ENCODE measurements at regions not wholly inside any gene's neighbourhood (a gene's known extent, or its start where the extent isn't known, plus 50 kb on each side); places are given as distances from the start of the nearest gene placed in this dataset.

DNA sequence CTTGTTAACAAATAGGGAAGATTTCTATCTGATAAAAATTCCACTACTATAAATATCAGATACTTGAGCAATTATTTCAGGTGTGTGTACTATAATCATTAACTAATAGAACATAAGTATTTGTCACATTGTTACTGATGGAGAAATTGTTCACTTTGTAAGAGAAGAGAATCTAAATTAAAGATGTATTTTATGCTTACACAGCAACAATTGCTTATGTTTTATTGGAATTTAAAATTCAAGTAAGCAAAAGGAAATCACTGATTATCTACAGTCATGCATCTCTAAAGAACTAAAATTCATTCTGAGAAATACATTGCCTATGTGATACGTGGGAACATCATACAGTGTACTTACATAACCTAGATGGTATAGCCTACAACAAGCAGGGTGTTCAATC lies 1590.8 kb downstream of the GRIK2 start:
- no peaks in the 10 kb centered on the region for H4K20me1 ChIP-seq (ENCODE audit: insufficient read depth, low read length)
- H2AFZ ChIP-seq (ENCODE audit: low read depth, low read length) = no peak overlapping the region
- no peaks in the 10 kb centered on the region for H3K9me3 ChIP-seq (ENCODE audit: insufficient read depth, low read length)
- H3K4me3 ChIP-seq (ENCODE audit: low read length) = no peak overlapping the region
- H3K4me2 ChIP-seq (ENCODE audit: low read length) = no peak overlapping the region
- no peak overlapping the region for H3K27ac ChIP-seq (ENCODE audit: low read length)
- H3K4me1 ChIP-seq (ENCODE audit: low read length) = no peaks in the 10 kb centered on the region
- TF ChIP-seq, protein P1, sequence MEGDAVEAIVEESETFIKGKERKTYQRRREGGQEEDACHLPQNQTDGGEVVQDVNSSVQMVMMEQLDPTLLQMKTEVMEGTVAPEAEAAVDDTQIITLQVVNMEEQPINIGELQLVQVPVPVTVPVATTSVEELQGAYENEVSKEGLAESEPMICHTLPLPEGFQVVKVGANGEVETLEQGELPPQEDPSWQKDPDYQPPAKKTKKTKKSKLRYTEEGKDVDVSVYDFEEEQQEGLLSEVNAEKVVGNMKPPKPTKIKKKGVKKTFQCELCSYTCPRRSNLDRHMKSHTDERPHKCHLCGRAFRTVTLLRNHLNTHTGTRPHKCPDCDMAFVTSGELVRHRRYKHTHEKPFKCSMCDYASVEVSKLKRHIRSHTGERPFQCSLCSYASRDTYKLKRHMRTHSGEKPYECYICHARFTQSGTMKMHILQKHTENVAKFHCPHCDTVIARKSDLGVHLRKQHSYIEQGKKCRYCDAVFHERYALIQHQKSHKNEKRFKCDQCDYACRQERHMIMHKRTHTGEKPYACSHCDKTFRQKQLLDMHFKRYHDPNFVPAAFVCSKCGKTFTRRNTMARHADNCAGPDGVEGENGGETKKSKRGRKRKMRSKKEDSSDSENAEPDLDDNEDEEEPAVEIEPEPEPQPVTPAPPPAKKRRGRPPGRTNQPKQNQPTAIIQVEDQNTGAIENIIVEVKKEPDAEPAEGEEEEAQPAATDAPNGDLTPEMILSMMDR (IDR thresholded peaks at IDR 0.05; ENCODE audit: low read depth, low read length) = no peak
- TF ChIP-seq EZH2phosphoT487 (IDR thresholded peaks at IDR 0.05; ENCODE audit: low read depth) = no peak
- no peak overlapping the region for H3K9ac ChIP-seq (ENCODE audit: low read length)
- H3K79me2 ChIP-seq (ENCODE audit: low read length) = no peaks in the 10 kb centered on the region
- H3K36me3 ChIP-seq (replicated peaks; ENCODE audit: low read depth, low read length) = no peaks in the 10 kb centered on the region
- no peaks in the 10 kb centered on the region for H3K27me3 ChIP-seq (ENCODE audit: low read depth, low read length)

DNA sequence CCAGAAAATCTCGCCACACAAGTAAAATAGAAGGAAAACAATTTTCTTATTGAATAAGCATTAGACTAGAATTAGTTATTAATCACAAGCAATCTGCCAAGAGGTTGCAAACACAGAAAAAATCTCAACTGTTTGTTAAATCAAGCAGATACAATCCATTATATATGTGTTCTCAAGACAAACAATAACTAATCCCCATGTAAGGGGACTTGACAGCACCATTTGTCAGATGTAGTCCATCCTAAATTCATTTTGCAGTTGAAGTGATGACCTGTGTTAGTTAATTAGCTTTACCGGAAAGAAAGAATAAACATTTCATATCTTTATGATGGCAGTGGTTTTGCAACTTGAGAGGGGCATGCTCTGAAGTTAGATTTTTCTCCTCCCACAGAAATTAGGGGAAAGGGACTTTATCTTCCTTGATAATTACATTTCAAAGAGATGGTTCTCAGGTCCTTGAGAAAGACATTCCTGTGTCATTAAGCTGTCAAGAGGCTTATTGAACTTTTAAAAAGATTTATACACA lies 1588.0 kb downstream of the GRIK2 start:
- Histone ChIP-seq H3K9ac (ENCODE audit: low read length) (no peak overlapping the region), H3K4me2 (ENCODE audit: low read length) (no peak overlapping the region), H4K20me1 (ENCODE audit: insufficient read depth, low read length) (no peaks in the 10 kb centered on the region), H3K4me3 (ENCODE audit: low read length) (no peak overlapping the region), H3K9me3 (ENCODE audit: insufficient read depth, low read length) (no peaks in the 10 kb centered on the region), H3K4me1 (ENCODE audit: low read length) (no peaks in the 10 kb centered on the region), H3K79me2 (ENCODE audit: low read length) (no peaks in the 10 kb centered on the region), H3K36me3 (replicated peaks; ENCODE audit: low read depth, low read length) (no peaks in the 10 kb centered on the region), H3K27me3 (ENCODE audit: low read depth, low read length) (no peaks in the 10 kb centered on the region), H2AFZ (ENCODE audit: low read depth, low read length) (no peak overlapping the region), H3K27ac (ENCODE audit: low read length) (no peak overlapping the region)
- TF ChIP-seq, protein P1 (IDR thresholded peaks at IDR 0.05; ENCODE audit: low read depth, low read length) = no peak
- no peak for TF ChIP-seq EZH2phosphoT487 (IDR thresholded peaks at IDR 0.05; ENCODE audit: low read depth)

DNA sequence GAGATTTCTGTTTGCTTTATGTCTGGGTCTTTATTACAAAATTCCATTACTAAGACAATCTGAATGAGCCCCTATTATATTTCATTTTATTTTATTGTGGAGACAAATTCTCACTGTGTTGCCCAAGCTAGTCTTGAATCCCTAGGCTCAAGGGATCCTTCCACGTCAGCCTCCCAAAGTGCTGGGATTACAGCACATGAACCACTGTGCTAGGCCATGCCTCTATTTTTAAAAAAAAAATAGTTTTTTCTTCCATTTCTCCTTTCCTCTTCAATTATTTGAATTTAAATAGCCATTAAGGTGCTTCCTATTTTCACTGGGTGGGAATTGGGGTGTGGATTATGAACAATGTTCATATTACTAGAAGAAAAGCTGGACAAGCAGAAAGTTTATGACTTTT lies 1587.4 kb downstream of the GRIK2 start:
- Histone ChIP-seq H3K4me1 (ENCODE audit: low read length) (no peaks in the 10 kb centered on the region), H3K4me3 (ENCODE audit: low read length) (no peak overlapping the region), H4K20me1 (ENCODE audit: insufficient read depth, low read length) (no peaks in the 10 kb centered on the region), H3K79me2 (ENCODE audit: low read length) (no peaks in the 10 kb centered on the region), H3K4me2 (ENCODE audit: low read length) (no peak overlapping the region), H3K27ac (ENCODE audit: low read length) (no peak overlapping the region), H2AFZ (ENCODE audit: low read depth, low read length) (no peak overlapping the region), H3K9ac (ENCODE audit: low read length) (no peak overlapping the region), H3K27me3 (ENCODE audit: low read depth, low read length) (no peaks in the 10 kb centered on the region), H3K36me3 (replicated peaks; ENCODE audit: low read depth, low read length) (no peaks in the 10 kb centered on the region), H3K9me3 (ENCODE audit: insufficient read depth, low read length) (no peaks in the 10 kb centered on the region)
- TF ChIP-seq, protein P1 (IDR thresholded peaks at IDR 0.05; ENCODE audit: low read depth, low read length) = no peak
- TF ChIP-seq EZH2phosphoT487 (IDR thresholded peaks at IDR 0.05; ENCODE audit: low read depth) = no peak

DNA sequence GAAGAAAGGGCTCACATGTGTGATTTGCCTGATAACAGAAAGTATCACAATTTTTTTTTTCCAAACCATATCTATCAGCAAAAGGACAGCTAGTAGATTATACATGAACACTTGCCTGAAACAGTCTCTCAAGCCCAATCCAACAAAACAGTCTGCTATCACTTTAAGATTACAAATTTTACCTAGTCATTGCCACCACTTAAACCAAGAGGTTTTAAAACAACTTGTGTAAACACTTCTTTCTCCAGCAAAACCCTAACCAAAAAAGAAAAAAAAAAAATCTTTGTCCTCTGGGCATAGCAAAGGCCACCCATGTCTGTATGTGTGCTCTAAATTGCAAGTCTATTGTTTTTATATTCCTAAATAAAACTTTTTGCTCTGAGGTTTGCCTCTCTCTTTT lies 1568.4 kb downstream of the GRIK2 start:
- TF ChIP-seq EZH2phosphoT487 (IDR thresholded peaks at IDR 0.05; ENCODE audit: low read depth) = no peak
- TF ChIP-seq, protein P1 (IDR thresholded peaks at IDR 0.05; ENCODE audit: low read depth, low read length) = no peak
- Histone ChIP-seq H4K20me1 (ENCODE audit: insufficient read depth, low read length) (no peaks in the 10 kb centered on the region), H3K4me3 (ENCODE audit: low read length) (no peak overlapping the region), H3K79me2 (ENCODE audit: low read length) (no peaks in the 10 kb centered on the region), H3K27me3 (ENCODE audit: low read depth, low read length) (no peaks in the 10 kb centered on the region), H2AFZ (ENCODE audit: low read depth, low read length) (no peak overlapping the region), H3K4me1 (ENCODE audit: low read length) (no peaks in the 10 kb centered on the region), H3K27ac (ENCODE audit: low read length) (no peak overlapping the region), H3K4me2 (ENCODE audit: low read length) (no peak overlapping the region), H3K9me3 (ENCODE audit: insufficient read depth, low read length) (no peaks in the 10 kb centered on the region), H3K36me3 (replicated peaks; ENCODE audit: low read depth, low read length) (no peaks in the 10 kb centered on the region), H3K9ac (ENCODE audit: low read length) (no peak overlapping the region)
